Gastroesophageal sphincter (tissue), 4 donors: ENCODE measurements at regions not wholly inside any gene's neighbourhood (a gene's known extent, or its start where the extent isn't known, plus 50 kb on each side); places are given as distances from the start of the nearest gene placed in this dataset.

Source experiments
- ATAC-seq: fragments of 150-250 bp; one replicate; pipeline ENCODE4 v1.9.1; 2016; ENCODE audit warnings: mild to moderate bottlenecking, moderate library complexity
- H3K27ac ChIP-seq, 4 donors: fragments of 200-600 bp; sonication (generic) in 3 of 4; 1 replicate in 3 of 4; 2 replicates in 1 of 4; pipeline ENCODE4 v1.5.1; 2016 to 2019
- H3K27me3 ChIP-seq: fragments of 200-600 bp; sonication (generic); one replicate; pipeline ENCODE4 v1.5.1; 2019
- H3K36me3 ChIP-seq, 2 donors: fragments of 200-600 bp; sonication (generic); one replicate each; pipeline ENCODE4 v1.5.1; 2019; ENCODE audit warnings: control low read depth in 1 of 2
- H3K4me1 ChIP-seq, 3 donors: fragments of 200-600 bp; sonication (generic); 1 replicate in 2 of 3; 2 replicates in 1 of 3; pipeline ENCODE4 v1.5.1; 2016 to 2019; ENCODE audit warnings: control low read depth in 2 of 3
- H3K4me3 ChIP-seq, 2 donors: fragments of 200-600 bp; sonication (generic); one replicate each; pipeline ENCODE4 v1.5.1; 2019; ENCODE audit warnings: mild to moderate bottlenecking in 1 of 2, moderate library complexity in 1 of 2
- H3K9me3 ChIP-seq, 3 donors: fragments of 200-600 bp; sonication (generic); one replicate each; pipeline ENCODE4 v1.5.1; 2017 to 2019; ENCODE audit warnings: control low read depth in 2 of 3
- EP300 ChIP-seq: sonication (generic); formaldehyde crosslinking; IDR thresholded peaks from one replicate; pipeline ENCODE4 v1.6.1; 2017; ENCODE audit warnings: antibody characterized with exemption, mild to moderate bottlenecking
- POLR2A ChIP-seq, 2 donors: fragments of 450-650 bp; IDR thresholded peaks; one replicate each; pipeline ENCODE4 v1.6.1; 2017; ENCODE audit warnings: antibody characterized with exemption in 2 of 2, mild to moderate bottlenecking in 2 of 2, moderate library complexity in 1 of 2
- POLR2AphosphoS5 ChIP-seq: sonication (generic); formaldehyde crosslinking; IDR thresholded peaks from one replicate; pipeline ENCODE4 v1.6.1; 2017; ENCODE audit warnings: antibody characterized with exemption
- WGBS, 2 donors: methylation state at CpG; one replicate each; pipeline ENCODE4 v1.1.5; 2018; ENCODE audit warnings: low coverage in 1 of 2; 5-methylcytosine and 5-hydroxymethylcytosine counted together
- TF ChIP-seq, protein P1 (sequence below), 4 experiments: fragments of 200-600 bp in 2 of 4; fragments of 450-650 bp in 2 of 4; sonication (generic) in 1 of 4; IDR thresholded peaks; one replicate each; pipeline ENCODE4 v1.5.1; 2017 to 2019; ENCODE audit warnings: antibody characterized with exemption in 4 of 4, mild to moderate bottlenecking in 2 of 4, moderate library complexity in 2 of 4

DNA sequence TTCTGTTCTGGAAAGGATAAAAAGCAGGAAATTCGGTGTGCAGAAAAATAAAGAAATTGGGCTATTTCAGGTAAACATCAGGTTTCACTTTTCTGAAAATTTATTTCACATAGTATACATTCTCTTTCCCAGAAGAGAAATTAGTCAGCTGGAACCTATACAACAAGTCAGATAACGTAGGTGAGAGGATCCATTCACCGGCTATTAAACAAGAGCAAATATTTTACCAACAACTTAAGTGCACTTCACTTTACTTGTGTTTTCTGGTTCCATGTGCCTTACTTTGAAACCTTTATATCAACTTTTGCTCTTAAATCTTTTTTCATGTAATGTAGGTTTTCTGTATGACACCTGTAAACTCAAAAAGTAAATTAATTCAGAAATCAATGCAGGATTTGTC is 839.7 kb downstream of the CDH11 start:
- Histone ChIP-seq H3K4me3 (no peak overlapping the region), H3K27me3 (no peaks in the 10 kb centered on the region), H3K4me1 (no peaks in the 10 kb centered on the region), H3K9me3 (no peaks in the 10 kb centered on the region), H3K36me3 (no peaks in the 10 kb centered on the region), H3K27ac (no peak overlapping the region)
- TF ChIP-seq POLR2AphosphoS5 (no peak), EP300 (no peak), POLR2A (IDR thresholded peaks at IDR 0.05) (no peak)
- TF ChIP-seq, protein P1, sequence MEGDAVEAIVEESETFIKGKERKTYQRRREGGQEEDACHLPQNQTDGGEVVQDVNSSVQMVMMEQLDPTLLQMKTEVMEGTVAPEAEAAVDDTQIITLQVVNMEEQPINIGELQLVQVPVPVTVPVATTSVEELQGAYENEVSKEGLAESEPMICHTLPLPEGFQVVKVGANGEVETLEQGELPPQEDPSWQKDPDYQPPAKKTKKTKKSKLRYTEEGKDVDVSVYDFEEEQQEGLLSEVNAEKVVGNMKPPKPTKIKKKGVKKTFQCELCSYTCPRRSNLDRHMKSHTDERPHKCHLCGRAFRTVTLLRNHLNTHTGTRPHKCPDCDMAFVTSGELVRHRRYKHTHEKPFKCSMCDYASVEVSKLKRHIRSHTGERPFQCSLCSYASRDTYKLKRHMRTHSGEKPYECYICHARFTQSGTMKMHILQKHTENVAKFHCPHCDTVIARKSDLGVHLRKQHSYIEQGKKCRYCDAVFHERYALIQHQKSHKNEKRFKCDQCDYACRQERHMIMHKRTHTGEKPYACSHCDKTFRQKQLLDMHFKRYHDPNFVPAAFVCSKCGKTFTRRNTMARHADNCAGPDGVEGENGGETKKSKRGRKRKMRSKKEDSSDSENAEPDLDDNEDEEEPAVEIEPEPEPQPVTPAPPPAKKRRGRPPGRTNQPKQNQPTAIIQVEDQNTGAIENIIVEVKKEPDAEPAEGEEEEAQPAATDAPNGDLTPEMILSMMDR (IDR thresholded peaks at IDR 0.05), result no peak
- no peak for ATAC-seq
- 68 to 95% methylated on average over 2 to 3 of the region's 3 CpGs for WGBS, 2 donors

DNA sequence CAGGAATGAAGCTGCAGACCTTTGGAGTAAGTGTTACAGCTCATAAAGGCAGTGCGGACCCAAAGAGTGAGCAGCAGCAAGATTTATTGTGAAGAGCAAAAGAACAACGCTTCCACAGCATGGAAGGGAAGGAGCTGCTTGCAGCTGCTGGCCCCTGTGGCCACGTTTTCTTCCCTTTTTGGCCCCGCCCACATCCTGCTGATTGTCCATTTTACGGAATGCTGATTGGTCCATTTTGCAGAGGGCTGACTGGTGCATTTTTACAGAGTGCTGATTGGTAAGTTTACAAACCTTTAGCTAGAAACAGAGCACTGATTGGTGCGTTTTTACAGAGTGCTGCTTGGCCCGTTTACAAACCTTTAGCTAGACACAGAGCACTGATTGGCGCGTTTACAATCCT is 841.5 kb downstream of the CDH11 start:
- ATAC-seq, result no peak

DNA sequence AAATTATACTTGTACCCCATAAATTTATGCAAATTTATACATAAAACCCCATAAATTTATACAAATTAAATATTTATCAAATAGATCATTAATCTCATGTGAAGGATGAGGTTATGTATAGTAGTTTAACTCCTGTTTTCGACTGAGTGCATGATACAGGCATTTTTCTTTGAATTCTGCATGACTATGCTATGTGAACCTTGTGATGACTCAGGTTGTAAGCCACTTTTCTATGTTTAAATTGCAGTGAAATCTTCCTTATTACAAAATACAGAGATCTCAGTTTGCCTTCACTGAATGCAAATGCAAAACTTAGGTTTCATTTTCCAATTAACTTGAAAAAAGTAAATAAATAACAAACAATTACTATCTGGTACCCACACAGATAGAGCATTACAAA is 843.7 kb downstream of the CDH11 start:
- Histone ChIP-seq H3K4me1 (no peaks in the 10 kb centered on the region), H3K27ac (no peak overlapping the region), H3K9me3 (no peaks in the 10 kb centered on the region), H3K4me3 (no peak overlapping the region), H3K36me3 (no peaks in the 10 kb centered on the region), H3K27me3 (no peaks in the 10 kb centered on the region)
- TF ChIP-seq EP300 (no peak), POLR2AphosphoS5 (no peak), POLR2A (IDR thresholded peaks at IDR 0.05) (no peak)
- TF ChIP-seq, protein P1 (IDR thresholded peaks at IDR 0.05), result no peak
- WGBS, 2 donors, result 47 to 82% methylated on average over 1 of the region's 1 CpG
- ATAC-seq, result no peak

More for the DNA sequence above, 841.5 kb downstream of the CDH11 start:
- no peak overlapping the region for H3K4me3 ChIP-seq
- H3K9me3 ChIP-seq, result no peaks in the 10 kb centered on the region
- no peaks in the 10 kb centered on the region for H3K36me3 ChIP-seq
- TF ChIP-seq EP300, result no peak
- TF ChIP-seq POLR2A (IDR thresholded peaks at IDR 0.05), result no peak
- TF ChIP-seq POLR2AphosphoS5, result no peak
- TF ChIP-seq, protein P1 (IDR thresholded peaks at IDR 0.05), result no peak
- no peaks in the 10 kb centered on the region for H3K27me3 ChIP-seq
- H3K27ac ChIP-seq, result no peak overlapping the region
- whole genome bisulfite sequencing, 2 donors, result 79 to 93% methylated on average over 7 to 9 of the region's 9 CpGs
- no peaks in the 10 kb centered on the region for H3K4me1 ChIP-seq

DNA sequence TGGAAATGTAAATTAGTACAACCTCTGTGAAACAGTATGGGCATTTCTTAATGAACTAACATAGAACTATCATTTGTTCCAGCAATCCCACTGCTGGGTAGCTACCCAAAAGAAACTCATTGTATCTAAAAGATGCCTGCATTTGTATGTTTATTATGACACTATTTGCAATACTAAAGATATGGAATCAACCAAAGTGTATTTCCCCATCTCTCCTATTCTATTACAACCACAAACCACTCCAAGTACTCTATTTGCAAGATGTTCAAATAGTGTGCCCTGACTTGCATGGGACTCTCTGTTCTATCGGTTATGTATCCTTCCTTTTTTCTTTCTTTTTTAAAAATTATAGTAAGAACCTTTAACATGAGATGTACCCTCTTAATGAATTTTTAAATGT is 845.2 kb downstream of the CDH11 start:
- WGBS, 2 donors, result 91 to 100% methylated on average over 1 of the region's 1 CpG
- no peaks in the 10 kb centered on the region for H3K4me1 ChIP-seq
- H3K36me3 ChIP-seq, result no peaks in the 10 kb centered on the region
- H3K27ac ChIP-seq, result no peak overlapping the region
- ATAC-seq, result no peak
- no peaks in the 10 kb centered on the region for H3K9me3 ChIP-seq
- no peaks in the 10 kb centered on the region for H3K27me3 ChIP-seq
- no peak overlapping the region for H3K4me3 ChIP-seq
- TF ChIP-seq POLR2A (IDR thresholded peaks at IDR 0.05) (no peak), EP300 (no peak), POLR2AphosphoS5 (no peak)
- TF ChIP-seq, protein P1 (IDR thresholded peaks at IDR 0.05), result no peak

DNA sequence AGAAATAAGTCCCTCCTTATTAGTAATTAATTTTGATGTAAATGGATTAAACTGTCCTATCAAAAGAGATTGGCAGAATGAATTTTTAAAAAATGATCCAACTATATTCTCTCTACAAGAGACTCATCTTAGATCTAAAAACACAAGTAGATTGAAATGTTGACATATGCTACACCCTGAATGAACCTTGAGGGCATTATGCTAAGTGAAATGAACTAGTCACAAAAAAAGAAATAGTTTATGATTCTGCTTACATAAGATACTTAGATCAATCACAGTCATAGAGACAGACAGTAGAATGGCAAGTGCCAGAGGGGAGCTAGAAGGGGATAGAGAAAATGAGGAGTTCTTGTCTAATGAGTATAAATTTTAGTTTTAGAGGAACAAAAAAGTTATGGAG is 849.8 kb downstream of the CDH11 start:
- no peaks in the 10 kb centered on the region for H3K36me3 ChIP-seq
- no peak for ATAC-seq
- H3K27me3 ChIP-seq, result no peaks in the 10 kb centered on the region
- no peaks in the 10 kb centered on the region for H3K4me1 ChIP-seq
- H3K9me3 ChIP-seq, result peaks cover 0 to 12% (median 0%) of the 10 kb centered on the region in 3 donors
- no peak overlapping the region for H3K27ac ChIP-seq
- TF ChIP-seq, protein P1 (IDR thresholded peaks at IDR 0.05), result no peak
- TF ChIP-seq POLR2AphosphoS5, result no peak
- no peak for TF ChIP-seq EP300
- no peak for TF ChIP-seq POLR2A (IDR thresholded peaks at IDR 0.05)
- no peak overlapping the region for H3K4me3 ChIP-seq
